Esophagus squamous epithelium (tissue), 4 donors: ENCODE measurements at regions not wholly inside any gene's neighbourhood (a gene's known extent, or its start where the extent isn't known, plus 50 kb on each side); places are given as distances from the start of the nearest gene placed in this dataset.

Experiments used
- CTCF ChIP-seq, 6 experiments: fragments of 450-650 bp in 4 of 6; fragments of 200-600 bp in 2 of 6; sonication (generic) in 2 of 6; IDR thresholded peaks; one replicate each; pipeline ENCODE4 v1.5.1; 2016 to 2019; ENCODE audit warnings: antibody characterized with exemption in 6 of 6, mild to moderate bottlenecking in 4 of 6, moderate library complexity in 4 of 6
- POLR2A ChIP-seq, 4 donors: fragments of 450-650 bp; IDR thresholded peaks; one replicate each; pipeline ENCODE4 v1.6.1; 2017; ENCODE audit warnings: antibody characterized with exemption in 4 of 4, mild to moderate bottlenecking in 4 of 4, moderate library complexity in 3 of 4

- no peak for TF ChIP-seq CTCF (IDR thresholded peaks at IDR 0.05)
- TF ChIP-seq POLR2A (IDR thresholded peaks at IDR 0.05) = no peak
Observed at GRCh38 chr3:106758459-106758858, 618.8 kb upstream of the CCDC54 start.
